NOMO-1 (cell line): ENCODE measurements at regions not wholly inside any gene's neighbourhood (a gene's known extent, or its start where the extent isn't known, plus 50 kb on each side); places are given as distances from the start of the nearest gene placed in this dataset.

Experiments
- DNase-seq, 2 experiments: peaks; one replicate each; lab custom pipeline; 2025; ENCODE audit not compliant: unreplicated experiment in 2 of 2; lab: John Stamatoyannopoulos, UW

DNA sequence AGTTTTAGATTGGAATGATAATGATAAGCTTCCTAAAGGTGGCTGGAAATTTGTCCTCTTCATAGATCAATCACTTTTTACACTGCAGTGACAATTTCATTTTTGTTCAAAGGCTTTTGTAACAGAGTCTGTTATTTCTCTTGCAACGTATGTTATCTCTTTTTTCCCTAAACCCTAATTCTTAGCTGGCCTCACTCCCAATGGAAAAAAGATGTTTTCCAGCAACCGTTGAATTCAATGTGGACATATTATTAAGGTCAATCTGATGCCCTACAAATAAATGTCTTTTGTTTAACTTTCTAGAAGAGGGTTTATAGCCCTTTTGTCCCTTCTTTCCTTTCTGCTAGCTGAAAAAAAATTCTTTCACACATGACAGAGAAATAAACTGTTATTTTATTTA is 192.7 kb upstream of the NWD2 start:
- no peak for DNase-seq

- no peak for DNase-seq
Measured at GRCh38 chr4:37054531-37055077, 189.9 kb upstream of the NWD2 start.

DNA sequence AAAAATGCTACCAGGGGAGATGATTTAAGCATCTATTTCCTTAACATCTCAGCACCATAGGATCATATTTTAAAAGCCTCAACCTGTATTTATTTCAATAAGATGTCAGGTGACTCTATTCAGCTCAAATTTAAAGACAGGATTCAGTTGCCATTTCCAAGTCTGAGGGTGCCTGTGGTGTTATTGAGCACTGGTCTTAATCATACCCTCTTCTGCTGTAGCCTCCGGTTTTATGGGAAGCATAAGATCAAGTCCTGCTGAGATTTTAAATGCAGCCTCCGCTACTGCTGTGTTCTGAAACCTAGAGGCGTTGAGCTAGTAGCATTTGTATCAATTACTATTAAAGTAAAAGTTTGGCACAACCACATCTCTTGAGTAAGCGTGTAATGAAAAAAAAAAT is 185.7 kb upstream of the NWD2 start:
- DNase-seq, result no peak

DNA sequence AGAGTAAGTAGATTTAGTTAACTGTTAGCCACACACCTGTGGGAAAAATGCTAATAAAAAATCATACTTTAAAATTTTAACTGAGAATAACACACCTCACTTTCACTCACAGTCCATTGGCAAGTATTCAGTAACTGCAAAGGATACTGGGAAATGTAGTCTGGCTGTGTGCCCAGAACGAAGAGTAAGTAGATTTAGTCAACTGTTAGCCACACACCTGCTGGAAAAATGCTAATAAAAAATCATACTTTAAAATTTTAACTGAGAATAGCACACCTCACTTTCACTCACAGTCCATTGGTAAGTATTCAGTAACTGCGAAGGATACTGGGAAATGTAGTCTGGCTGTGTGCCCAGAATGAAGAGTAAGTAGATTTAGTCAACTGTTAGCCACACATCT is 178.4 kb upstream of the NWD2 start:
- DNase-seq, result no peak

GRCh38 chr4:37068580-37068979 is 176.0 kb upstream of the NWD2 start:
- no peak for DNase-seq

- no peak for DNase-seq
Measured at GRCh38 chr4:37070041-37070440, 174.5 kb upstream of the NWD2 start.

- no peak for DNase-seq
Measured at GRCh38 chr4:37071576-37071975, 173.0 kb upstream of the NWD2 start.

DNA sequence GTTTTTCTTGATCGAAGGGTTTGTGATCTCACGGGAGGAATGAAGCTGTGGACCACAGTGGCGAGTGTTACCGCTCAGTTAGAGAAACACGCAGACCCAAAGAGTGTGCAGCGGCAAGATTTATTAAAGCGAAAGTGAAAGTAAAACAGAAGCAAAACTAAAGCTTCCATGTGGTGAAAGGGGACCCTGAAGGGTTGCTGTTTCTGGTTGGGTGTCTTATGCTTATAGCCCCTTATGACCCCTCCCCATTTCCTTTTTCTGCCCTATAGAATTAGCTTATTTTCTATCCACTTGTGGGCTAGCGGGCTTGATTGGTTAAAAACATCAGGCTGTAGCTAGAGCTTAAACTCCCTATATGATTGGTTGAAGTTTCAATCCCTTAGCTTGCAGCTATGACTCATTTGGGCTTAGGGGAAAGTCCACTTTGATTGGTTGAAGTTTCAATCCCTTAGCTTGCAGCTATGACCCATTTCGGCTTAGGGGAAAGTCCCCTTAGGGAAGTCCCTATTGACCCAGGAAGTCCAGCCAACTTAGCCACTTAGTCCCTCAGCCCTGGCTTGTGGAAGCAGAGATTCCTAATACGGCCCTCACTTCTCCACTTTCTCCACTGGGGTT is 171.2 kb upstream of the NWD2 start:
- DNase-seq, result no peak

GRCh38 chr4:37082912-37083311 is 161.6 kb upstream of the NWD2 start:
- no peak for DNase-seq

DNA sequence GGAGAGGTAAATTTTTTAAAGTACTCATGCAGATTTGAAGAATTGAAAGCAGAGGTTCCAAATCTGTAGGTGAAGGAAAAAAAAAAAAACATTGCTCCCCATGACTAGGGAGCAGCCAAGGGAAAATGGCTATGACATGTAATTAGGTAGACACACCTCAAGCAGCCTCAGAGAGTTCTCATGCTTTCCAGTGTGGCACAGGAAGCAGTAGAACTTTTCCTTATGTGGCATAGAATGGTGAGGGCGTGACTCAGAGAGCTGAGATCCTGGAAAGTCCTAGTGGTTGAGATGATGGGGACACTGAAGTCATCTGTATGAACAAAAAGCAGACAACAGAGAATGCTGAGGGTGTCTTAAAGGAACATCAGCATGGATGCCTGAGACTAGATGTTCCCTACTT is 148.6 kb upstream of the NWD2 start:
- no peak for DNase-seq

DNA sequence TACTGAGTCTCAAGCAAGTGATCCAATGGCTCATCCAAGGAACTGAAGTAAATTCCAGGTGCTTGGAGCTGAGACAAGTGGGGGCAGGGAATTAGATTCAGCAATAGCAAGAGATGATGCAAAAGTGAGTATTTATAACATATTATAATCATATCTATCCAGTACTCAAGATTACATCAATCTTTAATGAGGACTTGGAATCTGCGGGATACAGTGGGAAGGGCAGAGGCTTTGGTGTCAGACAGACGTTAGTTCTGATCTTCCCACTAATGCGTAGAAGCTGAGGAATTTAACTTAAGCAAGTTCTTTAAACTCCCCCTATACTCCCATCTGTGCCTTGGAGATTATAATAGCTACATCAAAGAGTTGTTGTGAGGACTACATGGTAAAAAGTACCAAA is 143.4 kb upstream of the NWD2 start:
- no peak for DNase-seq

DNA sequence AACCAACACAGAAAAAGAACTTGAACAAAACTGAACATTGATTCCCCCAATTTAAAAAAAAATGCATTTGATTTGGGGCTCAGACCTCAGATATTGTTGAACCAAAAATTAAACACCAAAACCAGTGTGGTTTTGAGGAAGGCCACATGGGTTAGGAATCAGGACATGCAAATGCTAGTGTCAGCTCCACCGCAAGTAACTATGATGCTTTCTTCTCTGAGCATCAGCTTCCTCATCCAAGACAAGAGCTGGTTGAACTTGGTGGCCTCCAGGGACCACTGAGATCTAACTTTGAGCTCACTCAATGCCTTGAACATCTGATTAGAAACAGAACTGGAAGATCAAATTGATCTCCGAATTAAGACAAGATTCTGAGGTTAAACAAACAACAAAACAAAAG is 142.9 kb upstream of the NWD2 start:
- DNase-seq, result no peak

DNA sequence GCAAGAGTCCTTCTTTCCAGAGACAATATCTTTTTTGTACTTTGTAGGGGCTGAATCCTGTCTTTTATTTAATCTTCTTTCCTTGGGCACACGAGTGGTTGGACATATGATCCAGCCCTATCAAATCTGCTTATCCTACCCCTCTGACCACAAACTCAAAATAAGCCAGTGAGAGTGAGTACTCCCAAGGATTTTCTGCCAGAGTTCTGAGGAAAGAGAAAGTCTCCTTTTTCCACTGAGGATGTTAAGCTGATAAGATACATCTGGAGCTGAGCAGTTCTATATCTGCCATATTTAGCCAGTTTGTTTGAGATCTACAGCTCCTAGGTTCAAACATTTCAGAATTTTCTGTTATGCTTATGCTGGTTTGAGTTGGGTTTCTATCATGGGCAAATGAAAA is 134.8 kb upstream of the NWD2 start:
- no peak for DNase-seq

DNA sequence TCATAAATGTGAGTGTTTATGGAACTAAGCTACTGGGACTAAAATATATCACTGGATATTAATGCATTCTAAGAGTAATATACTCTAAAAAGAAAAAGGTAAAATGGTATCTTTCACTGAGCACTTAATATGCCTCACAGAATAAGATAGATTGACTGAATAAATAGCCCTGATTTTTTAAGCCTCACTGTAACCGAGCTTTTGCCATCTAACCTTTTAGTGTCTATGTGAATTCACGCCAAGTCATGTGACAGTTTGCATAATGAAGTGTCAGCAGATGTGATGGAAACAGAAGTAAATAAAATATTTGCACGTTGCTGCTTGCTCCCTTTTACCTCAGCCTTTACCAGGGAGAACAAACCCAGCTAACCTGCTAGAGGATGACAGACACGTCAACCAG is 119.7 kb upstream of the NWD2 start:
- DNase-seq, result no peak

GRCh38 chr4:37126051-37126450 is 118.5 kb upstream of the NWD2 start:
- no peak for DNase-seq

GRCh38 chr4:37130465-37130864 is 114.1 kb upstream of the NWD2 start:
- no peak for DNase-seq

DNA sequence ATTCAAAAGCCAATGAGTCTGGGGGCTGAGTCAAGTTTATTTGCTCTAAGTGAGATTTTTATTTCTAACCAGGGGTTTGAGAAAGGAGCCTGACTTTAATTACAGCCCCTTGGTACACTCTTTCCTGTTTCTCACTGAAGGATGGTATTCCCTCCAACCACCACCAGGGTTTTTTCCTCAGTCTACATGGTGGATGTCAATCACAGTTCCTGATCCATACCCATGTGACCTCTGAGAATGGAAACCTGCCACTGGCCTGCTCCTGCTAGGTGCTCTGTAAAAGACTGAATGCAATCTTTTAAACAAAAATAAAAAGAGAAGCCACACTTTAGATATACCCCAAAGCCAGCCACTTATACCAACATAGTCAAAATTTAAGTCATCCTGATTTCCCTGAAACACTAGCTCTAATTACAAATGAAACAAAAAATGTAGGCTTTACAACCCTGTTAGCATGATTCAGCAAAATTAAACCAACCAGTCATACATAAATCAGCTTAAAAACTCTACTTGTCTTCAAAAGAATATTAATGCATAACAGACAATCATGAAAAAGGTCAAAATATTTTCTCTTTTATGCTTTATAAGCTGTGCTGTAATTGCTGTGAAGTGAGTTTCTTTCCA is 112.1 kb upstream of the NWD2 start:
- no peak for DNase-seq

DNA sequence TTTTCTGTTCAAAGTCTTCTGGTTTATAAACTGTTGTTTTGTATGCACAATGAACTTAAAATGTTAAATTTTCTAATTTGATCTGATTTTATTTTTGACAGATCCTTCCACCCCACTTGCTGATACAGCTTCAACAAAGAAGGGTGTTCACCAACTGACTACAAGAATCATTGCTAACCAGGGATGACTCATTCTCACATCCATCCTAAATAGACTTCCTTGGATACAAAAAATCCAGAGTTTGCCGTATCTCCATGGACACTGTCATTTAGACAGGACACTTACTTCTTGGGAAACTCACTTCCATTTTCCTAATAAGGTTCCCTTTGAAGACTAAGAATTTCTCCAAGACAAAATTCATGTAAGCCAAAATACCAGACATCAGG is 111.6 kb upstream of the NWD2 start:
- DNase-seq, result no peak

DNA sequence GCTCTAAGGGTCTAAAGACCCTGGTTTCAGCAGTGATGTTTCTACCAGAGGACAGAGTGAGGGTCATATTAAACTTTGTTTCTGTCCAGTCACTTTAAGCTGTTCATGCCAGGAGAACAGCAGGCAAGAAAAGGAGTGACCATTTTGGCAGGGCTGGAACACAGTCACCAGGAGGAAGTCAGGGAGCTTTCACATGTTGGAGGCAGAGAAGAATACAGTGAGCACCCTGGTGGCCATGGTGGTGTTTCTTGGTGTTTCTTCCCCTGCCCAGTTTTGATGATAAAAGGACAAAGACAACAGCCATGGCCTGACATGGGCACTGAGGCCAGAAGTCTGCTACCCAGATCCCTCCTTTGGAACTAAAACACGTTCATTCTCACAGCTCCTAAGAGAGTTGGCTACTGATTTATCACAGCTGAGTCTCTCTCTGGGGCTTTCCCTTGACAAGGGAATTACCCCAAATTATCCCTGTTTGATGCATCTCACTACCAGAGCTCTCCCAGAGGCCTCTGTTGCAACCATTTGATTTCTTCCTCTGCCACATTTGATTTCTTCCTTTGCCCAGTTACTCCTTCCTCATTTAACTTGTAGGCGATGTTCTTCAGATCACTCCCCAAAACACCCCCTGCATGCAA is 106.4 kb upstream of the NWD2 start:
- DNase-seq, result no peak

DNA sequence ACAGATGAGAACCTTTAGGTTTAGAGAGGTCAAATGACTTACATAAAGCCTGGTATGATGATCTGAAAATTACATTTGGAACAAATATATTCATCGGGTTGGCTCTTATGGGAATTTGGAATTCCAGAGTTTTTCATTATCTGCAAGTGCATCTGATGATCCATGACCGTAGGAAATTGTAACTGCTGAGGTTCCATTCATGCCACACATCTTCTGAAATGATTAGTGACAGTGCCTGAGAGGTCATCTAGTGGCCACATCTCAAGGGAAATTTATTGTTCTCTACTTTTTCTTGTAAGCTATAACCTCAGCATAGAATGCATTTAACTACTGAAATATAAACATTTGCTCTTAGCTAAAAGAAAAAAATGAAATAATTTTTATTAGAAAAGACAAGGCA is 105.8 kb upstream of the NWD2 start:
- no peak for DNase-seq

GRCh38 chr4:37139987-37140386 is 104.6 kb upstream of the NWD2 start:
- no peak for DNase-seq

DNA sequence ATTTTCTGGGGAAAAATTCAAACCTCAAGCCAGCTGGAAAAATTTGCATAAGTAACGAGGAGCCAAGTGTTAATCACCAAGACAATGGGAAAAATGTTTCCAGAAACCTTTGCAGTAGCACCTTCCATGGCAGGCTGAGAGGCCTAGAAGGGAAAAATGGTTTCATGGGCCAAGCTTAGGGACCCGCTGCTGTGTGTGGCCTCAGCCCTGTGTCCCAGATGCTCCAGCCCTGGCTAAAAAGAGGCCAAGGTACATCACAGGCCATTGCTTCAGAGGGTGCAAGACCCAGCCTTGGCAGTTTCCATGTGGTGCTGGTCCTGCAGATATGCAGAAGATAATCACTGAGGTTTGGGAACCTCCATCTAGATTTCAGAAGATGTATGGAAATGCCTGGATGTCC is 98.3 kb upstream of the NWD2 start:
- no peak for DNase-seq
